Smooth muscle cell (in vitro differentiated cells): ENCODE measurements at regions not wholly inside any gene's neighbourhood (a gene's known extent, or its start where the extent isn't known, plus 50 kb on each side); places are given as distances from the start of the nearest gene placed in this dataset.

ENCODE experiments used
- DNase-seq: peaks from one replicate; lab custom pipeline; 2025; ENCODE audit not compliant: unreplicated experiment; lab: John Stamatoyannopoulos, UW
- H2AFZ ChIP-seq: fragments of 200-600 bp; sonication (generic); 2 replicates; pipeline ENCODE4 v1.6.0; 2016; ENCODE audit warnings: antibody characterized with exemption, low read depth, mild to moderate bottlenecking
- H3F3A ChIP-seq: fragments of 200-600 bp; sonication (generic); 2 replicates; pipeline ENCODE4 v1.6.0; 2017; ENCODE audit warnings: antibody characterized with exemption, low read depth
- H3K27ac ChIP-seq: fragments of 200-600 bp; sonication (generic); 2 replicates; pipeline ENCODE4 v1.5.1; 2016; ENCODE audit warnings: low read depth, mild to moderate bottlenecking
- H3K27me3 ChIP-seq: fragments of 200-600 bp; sonication (generic); 2 replicates; pipeline ENCODE4 v1.6.1; 2016; ENCODE audit warnings: low read depth, mild to moderate bottlenecking
- H3K36me3 ChIP-seq: fragments of 200-600 bp; sonication (generic); 2 replicates; pipeline ENCODE4 v1.5.1; 2016; ENCODE audit warnings: low read depth
- H3K4me1 ChIP-seq: fragments of 200-600 bp; sonication (generic); 2 replicates; pipeline ENCODE4 v1.5.1; 2016; ENCODE audit warnings: low read depth
- H3K4me2 ChIP-seq: fragments of 200-600 bp; sonication (generic); 2 replicates; pipeline ENCODE4 v1.6.0; 2016; ENCODE audit warnings: mild to moderate bottlenecking
- H3K4me3 ChIP-seq: fragments of 200-600 bp; sonication (generic); 2 replicates; pipeline ENCODE4 v1.5.1; 2016; ENCODE audit warnings: mild to moderate bottlenecking
- H3K79me2 ChIP-seq: fragments of 200-600 bp; sonication (generic); 2 replicates; pipeline ENCODE4 v1.6.0; 2016; ENCODE audit warnings: low read depth, mild to moderate bottlenecking
- H3K9ac ChIP-seq: fragments of 200-600 bp; sonication (generic); 2 replicates; pipeline ENCODE4 v1.6.0; 2016; ENCODE audit warnings: low read depth
- H3K9me3 ChIP-seq: fragments of 200-600 bp; sonication (generic); replicated peaks from 2 replicates; pipeline ENCODE4 v1.5.1; 2016; ENCODE audit warnings: low read depth
- H4K20me1 ChIP-seq: fragments of 200-600 bp; sonication (generic); 2 replicates; pipeline ENCODE4 v1.6.0; 2016; ENCODE audit warnings: low read depth
- WGBS: methylation state at CpG from one replicate; pipeline ENCODE4 v1.1.7; 2016; ENCODE audit warnings: low lambda C conversion rate; 5-methylcytosine and 5-hydroxymethylcytosine counted together
- TF ChIP-seq, protein P1 (sequence below): fragments of 200-600 bp; sonication (generic); IDR thresholded peaks from 2 replicates; pipeline ENCODE4 v1.5.1; 2017; ENCODE audit warnings: borderline replicate concordance, mild to moderate bottlenecking, antibody characterized with exemption; ENCODE audit not compliant: insufficient read depth, poor library complexity, severe bottlenecking

DNA sequence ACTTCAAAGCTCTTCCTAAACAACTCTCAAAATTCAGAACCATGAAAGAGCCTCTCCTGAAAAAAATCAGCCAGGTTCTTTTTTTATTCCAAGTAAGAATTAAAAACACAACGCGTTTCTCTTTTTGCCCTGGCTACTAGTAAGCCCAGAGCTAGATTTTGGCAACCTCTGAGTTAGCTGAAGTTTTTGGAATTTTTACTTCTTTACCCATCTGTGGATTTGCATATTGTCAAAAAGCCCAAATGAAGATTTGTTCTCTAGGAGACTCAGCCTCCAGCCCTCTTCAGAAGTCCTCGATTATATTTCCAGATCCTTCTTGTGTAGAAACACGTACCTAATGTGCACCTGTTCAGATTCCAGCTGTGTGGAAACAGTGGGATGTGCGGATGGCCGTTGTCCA, 517.9 kb downstream of the TBC1D22A start:
- 70% methylated on average over 6 of the region's 6 CpGs for WGBS
- H3K36me3 ChIP-seq, result no peaks in the 10 kb centered on the region

DNA sequence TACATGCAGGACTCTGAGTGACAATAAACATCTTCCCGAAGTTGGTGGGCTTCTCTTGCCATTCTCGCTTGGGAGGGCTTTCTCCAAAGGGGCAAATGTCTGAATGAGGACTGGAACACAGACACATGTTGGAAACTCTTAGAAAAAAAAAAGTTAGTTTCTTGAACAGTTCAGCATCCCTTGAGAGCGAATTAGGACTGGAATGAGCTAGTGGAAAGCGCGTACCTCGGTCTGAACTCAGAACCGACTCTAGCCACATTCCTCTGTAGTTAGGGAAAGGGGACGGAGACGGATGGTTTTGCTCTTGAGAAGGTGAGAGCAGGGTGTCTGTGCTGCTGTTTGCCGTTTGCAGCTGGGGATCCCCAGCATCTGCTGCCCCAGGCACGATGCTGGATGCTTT, 517.3 kb downstream of the TBC1D22A start:
- Histone ChIP-seq H3F3A (no peaks in the 10 kb centered on the region), H3K4me3 (no peak overlapping the region), H3K9me3 (peaks cover 3% of the 10 kb centered on the region), H3K9ac (no peak overlapping the region), H3K36me3 (no peaks in the 10 kb centered on the region), H2AFZ (no peak overlapping the region), H3K4me2 (no peak overlapping the region), H3K27ac (no peak overlapping the region), H4K20me1 (no peaks in the 10 kb centered on the region), H3K79me2 (no peaks in the 10 kb centered on the region), H3K4me1 (no peaks in the 10 kb centered on the region), H3K27me3 (no peaks in the 10 kb centered on the region)
- TF ChIP-seq, protein P1, sequence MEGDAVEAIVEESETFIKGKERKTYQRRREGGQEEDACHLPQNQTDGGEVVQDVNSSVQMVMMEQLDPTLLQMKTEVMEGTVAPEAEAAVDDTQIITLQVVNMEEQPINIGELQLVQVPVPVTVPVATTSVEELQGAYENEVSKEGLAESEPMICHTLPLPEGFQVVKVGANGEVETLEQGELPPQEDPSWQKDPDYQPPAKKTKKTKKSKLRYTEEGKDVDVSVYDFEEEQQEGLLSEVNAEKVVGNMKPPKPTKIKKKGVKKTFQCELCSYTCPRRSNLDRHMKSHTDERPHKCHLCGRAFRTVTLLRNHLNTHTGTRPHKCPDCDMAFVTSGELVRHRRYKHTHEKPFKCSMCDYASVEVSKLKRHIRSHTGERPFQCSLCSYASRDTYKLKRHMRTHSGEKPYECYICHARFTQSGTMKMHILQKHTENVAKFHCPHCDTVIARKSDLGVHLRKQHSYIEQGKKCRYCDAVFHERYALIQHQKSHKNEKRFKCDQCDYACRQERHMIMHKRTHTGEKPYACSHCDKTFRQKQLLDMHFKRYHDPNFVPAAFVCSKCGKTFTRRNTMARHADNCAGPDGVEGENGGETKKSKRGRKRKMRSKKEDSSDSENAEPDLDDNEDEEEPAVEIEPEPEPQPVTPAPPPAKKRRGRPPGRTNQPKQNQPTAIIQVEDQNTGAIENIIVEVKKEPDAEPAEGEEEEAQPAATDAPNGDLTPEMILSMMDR, result no peak
- DNase-seq, result no peak
- WGBS, result 71% methylated on average over 11 of the region's 11 CpGs

More for the DNA sequence above, 517.9 kb downstream of the TBC1D22A start:
- Histone ChIP-seq H2AFZ (no peak overlapping the region), H3F3A (no peaks in the 10 kb centered on the region), H3K4me3 (no peak overlapping the region), H4K20me1 (no peaks in the 10 kb centered on the region), H3K4me2 (no peak overlapping the region), H3K79me2 (no peaks in the 10 kb centered on the region), H3K4me1 (no peaks in the 10 kb centered on the region), H3K27me3 (no peaks in the 10 kb centered on the region), H3K27ac (no peak overlapping the region), H3K9me3 (peaks cover 3% of the 10 kb centered on the region), H3K9ac (no peak overlapping the region)
- DNase-seq, result no peak
- TF ChIP-seq, protein P1, result no peak

DNA sequence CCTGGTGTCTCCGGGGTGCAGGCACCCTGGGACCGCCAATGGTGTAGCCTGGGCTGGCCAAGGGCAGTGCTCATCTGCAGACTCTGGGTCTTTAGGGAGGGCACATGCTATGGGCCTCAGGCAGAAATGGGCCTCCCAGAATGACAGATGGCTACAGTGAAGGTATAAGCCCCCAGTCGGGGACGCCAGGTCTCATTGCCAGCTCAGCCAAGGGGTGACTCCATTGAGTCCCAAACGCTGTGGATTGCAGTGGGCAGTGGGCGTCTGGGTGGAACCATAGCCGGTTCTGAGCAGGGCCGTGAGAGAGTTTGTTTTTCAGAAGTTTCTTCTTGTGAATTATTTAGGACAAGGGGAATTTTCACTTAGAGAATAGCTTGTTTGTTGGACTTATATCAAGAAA, 516.9 kb downstream of the TBC1D22A start:
- DNase-seq, result no peak
- Histone ChIP-seq H3K27me3 (no peaks in the 10 kb centered on the region), H3K36me3 (no peaks in the 10 kb centered on the region), H3K9me3 (peaks cover 3% of the 10 kb centered on the region), H4K20me1 (no peaks in the 10 kb centered on the region), H3K79me2 (no peaks in the 10 kb centered on the region), H2AFZ (no peak overlapping the region), H3F3A (no peaks in the 10 kb centered on the region), H3K9ac (no peak overlapping the region), H3K4me3 (no peak overlapping the region), H3K4me2 (no peak overlapping the region), H3K27ac (no peak overlapping the region), H3K4me1 (no peaks in the 10 kb centered on the region)
- TF ChIP-seq, protein P1, result no peak
- WGBS, result 81% methylated on average over 8 of the region's 8 CpGs

DNA sequence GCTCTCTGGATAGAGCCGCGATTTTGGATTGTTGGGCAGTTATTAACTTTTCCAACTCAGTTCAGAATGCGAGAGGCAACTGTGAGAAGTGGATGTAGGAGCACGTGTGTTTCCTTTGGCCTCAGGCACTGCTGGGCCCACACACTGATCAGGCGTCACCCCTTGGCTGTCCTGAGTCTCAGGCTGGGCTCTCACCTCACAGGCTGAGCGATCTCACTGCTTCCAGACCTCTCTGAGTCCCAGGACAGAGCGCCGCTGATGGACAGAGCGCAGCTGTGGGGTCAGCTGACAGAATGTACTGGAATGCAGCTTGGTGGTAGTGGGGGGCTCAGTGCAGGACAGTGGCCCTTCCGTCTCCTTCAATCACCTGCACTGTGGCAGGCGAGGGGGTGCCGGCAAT, 516.2 kb downstream of the TBC1D22A start:
- no peak overlapping the region for H3K27ac ChIP-seq
- no peak overlapping the region for H2AFZ ChIP-seq
- H3K4me2 ChIP-seq, result no peak overlapping the region
- H3K9ac ChIP-seq, result no peak overlapping the region
- TF ChIP-seq, protein P1, result no peak
- H4K20me1 ChIP-seq, result no peaks in the 10 kb centered on the region
- WGBS, result 81% methylated on average over 12 of the region's 12 CpGs
- DNase-seq, result no peak
- no peaks in the 10 kb centered on the region for H3K79me2 ChIP-seq
- H3K36me3 ChIP-seq, result no peaks in the 10 kb centered on the region
- H3F3A ChIP-seq, result no peaks in the 10 kb centered on the region
- H3K4me1 ChIP-seq, result no peaks in the 10 kb centered on the region
- no peak overlapping the region for H3K4me3 ChIP-seq
- H3K27me3 ChIP-seq, result no peaks in the 10 kb centered on the region
- H3K9me3 ChIP-seq, result peaks cover 3% of the 10 kb centered on the region
